Astrocyte (in vitro differentiated cells and primary cell): ENCODE measurements at regions not wholly inside any gene's neighbourhood (a gene's known extent, or its start where the extent isn't known, plus 50 kb on each side); places are given as distances from the start of the nearest gene placed in this dataset.

Experiments used
- EZH2 ChIP-seq: IDR thresholded peaks from 2 replicates; pipeline ENCODE4 v1.6.1; 2012; ENCODE audit warnings: mild to moderate bottlenecking, low read length, inconsistent platforms; ENCODE audit not compliant: insufficient read depth
- TF ChIP-seq, protein P1 (sequence below): IDR thresholded peaks from 2 replicates; pipeline ENCODE4 v1.5.1; 2011; ENCODE audit warnings: low read depth, mild to moderate bottlenecking, inconsistent platforms, low read length, moderate library complexity; ENCODE audit not compliant: insufficient read depth

DNA sequence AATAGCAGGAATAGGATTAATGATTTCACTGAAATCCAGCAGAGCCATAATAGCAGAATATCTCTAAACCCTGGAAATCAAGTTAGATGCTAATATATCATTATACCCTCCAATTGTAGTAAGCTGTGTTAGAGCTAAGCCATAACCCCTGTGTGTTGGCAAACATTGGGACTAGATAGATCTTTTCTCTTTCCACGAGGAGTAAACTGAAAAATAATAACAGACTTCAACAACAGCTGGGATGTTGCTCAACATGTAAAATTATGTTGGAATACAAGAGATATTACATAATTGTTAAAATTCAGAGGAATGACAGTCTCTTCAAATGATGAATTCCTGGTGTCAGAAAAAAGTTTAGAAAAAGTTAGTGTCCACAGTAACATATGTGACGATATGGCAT lies 383.8 kb downstream of the SNAPC1 start:
- TF ChIP-seq, protein P1, sequence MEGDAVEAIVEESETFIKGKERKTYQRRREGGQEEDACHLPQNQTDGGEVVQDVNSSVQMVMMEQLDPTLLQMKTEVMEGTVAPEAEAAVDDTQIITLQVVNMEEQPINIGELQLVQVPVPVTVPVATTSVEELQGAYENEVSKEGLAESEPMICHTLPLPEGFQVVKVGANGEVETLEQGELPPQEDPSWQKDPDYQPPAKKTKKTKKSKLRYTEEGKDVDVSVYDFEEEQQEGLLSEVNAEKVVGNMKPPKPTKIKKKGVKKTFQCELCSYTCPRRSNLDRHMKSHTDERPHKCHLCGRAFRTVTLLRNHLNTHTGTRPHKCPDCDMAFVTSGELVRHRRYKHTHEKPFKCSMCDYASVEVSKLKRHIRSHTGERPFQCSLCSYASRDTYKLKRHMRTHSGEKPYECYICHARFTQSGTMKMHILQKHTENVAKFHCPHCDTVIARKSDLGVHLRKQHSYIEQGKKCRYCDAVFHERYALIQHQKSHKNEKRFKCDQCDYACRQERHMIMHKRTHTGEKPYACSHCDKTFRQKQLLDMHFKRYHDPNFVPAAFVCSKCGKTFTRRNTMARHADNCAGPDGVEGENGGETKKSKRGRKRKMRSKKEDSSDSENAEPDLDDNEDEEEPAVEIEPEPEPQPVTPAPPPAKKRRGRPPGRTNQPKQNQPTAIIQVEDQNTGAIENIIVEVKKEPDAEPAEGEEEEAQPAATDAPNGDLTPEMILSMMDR: no peak
- TF ChIP-seq EZH2: no peak
